ENCODE measurements at regions not wholly inside any gene's neighbourhood (a gene's known extent, or its start where the extent isn't known, plus 50 kb on each side); places are given as distances from the start of the nearest gene placed in this dataset.

- no peak for TF ChIP-seq POLR2A (IDR thresholded peaks at IDR 0.05; ENCODE audit: low read length)
- no peak for TF ChIP-seq GATA1 (IDR thresholded peaks at IDR 0.05; ENCODE audit: low read depth, low read length)
Measured at GRCh38 chr4:54440394-54441136, 211.5 kb downstream of the PDGFRA start.
